Cardiac muscle cell (in vitro differentiated cells and primary cell): ENCODE measurements at regions not wholly inside any gene's neighbourhood (a gene's known extent, or its start where the extent isn't known, plus 50 kb on each side); places are given as distances from the start of the nearest gene placed in this dataset.

Experiments used
- DNase-seq, 2 donors: peaks; one replicate each; pipeline versions ENCODE4 v3.0.0 to v3.0.0-alpha.2; 2010 to 2017; ENCODE audit warnings: low read depth in 1 of 2, low spot score in 1 of 2
- H3K27ac ChIP-seq: fragments of 200-600 bp; sonication (generic); 2 replicates; pipeline ENCODE4 v1.5.1; 2016
- H3K27me3 ChIP-seq: fragments of 200-600 bp; sonication (generic); 2 replicates; pipeline ENCODE4 v1.6.0; 2016; ENCODE audit warnings: control low read depth
- H3K36me3 ChIP-seq: fragments of 200-600 bp; sonication (generic); 2 replicates; pipeline ENCODE4 v1.5.1; 2016; ENCODE audit warnings: control low read depth
- H3K4me1 ChIP-seq: fragments of 200-600 bp; sonication (generic); 2 replicates; pipeline ENCODE4 v1.8.1; 2017; ENCODE audit warnings: low read depth, mild to moderate bottlenecking, mixed run types
- H3K4me3 ChIP-seq: fragments of 200-600 bp; sonication (generic); 2 replicates; pipeline ENCODE4 v1.5.1; 2016; ENCODE audit warnings: mild to moderate bottlenecking
- H3K9me3 ChIP-seq: fragments of 200-600 bp; sonication (generic); 2 replicates; pipeline ENCODE4 v1.5.1; 2017; ENCODE audit warnings: low read depth, mild to moderate bottlenecking, control low read depth
- CTCF ChIP-seq: IDR thresholded peaks from 2 replicates; pipeline ENCODE4 v1.5.1; 2012; ENCODE audit warnings: low read depth, mild to moderate bottlenecking, low read length

GRCh38 chr5:20102293-20102692, 114.3 kb upstream of the CDH18 start:
- H3K36me3 ChIP-seq = no peaks in the 10 kb centered on the region
- no peak overlapping the region for H3K4me3 ChIP-seq
- TF ChIP-seq CTCF = no peak
- no peaks in the 10 kb centered on the region for H3K9me3 ChIP-seq
- no peak overlapping the region for H3K27ac ChIP-seq
- no peak for DNase-seq
- H3K27me3 ChIP-seq = no peaks in the 10 kb centered on the region
- no peaks in the 10 kb centered on the region for H3K4me1 ChIP-seq

- TF ChIP-seq CTCF = no peak
- DNase-seq = no peak
- Histone ChIP-seq H3K36me3 (no peaks in the 10 kb centered on the region), H3K4me1 (no peaks in the 10 kb centered on the region), H3K27me3 (no peaks in the 10 kb centered on the region), H3K4me3 (no peak overlapping the region), H3K9me3 (no peaks in the 10 kb centered on the region), H3K27ac (no peak overlapping the region)
Measured at GRCh38 chr5:20098694-20099093, 110.7 kb upstream of the CDH18 start.

GRCh38 chr5:20088361-20088760, 100.4 kb upstream of the CDH18 start:
- peaks cover 6% of the 10 kb centered on the region for H3K4me1 ChIP-seq
- H3K36me3 ChIP-seq = no peaks in the 10 kb centered on the region
- H3K27ac ChIP-seq = peak overlapping the region; percentile 2
- no peaks in the 10 kb centered on the region for H3K9me3 ChIP-seq
- no peak for DNase-seq
- no peak for TF ChIP-seq CTCF
- H3K4me3 ChIP-seq = no peak overlapping the region
- H3K27me3 ChIP-seq = no peaks in the 10 kb centered on the region

- Histone ChIP-seq H3K36me3 (no peaks in the 10 kb centered on the region), H3K27ac (peak overlapping the region; percentile 2), H3K4me3 (no peak overlapping the region), H3K27me3 (no peaks in the 10 kb centered on the region), H3K9me3 (no peaks in the 10 kb centered on the region), H3K4me1 (peaks cover 6% of the 10 kb centered on the region)
- DNase-seq = no peak
- no peak for TF ChIP-seq CTCF
Measured at GRCh38 chr5:20087299-20087698, 99.3 kb upstream of the CDH18 start.

- no peaks in the 10 kb centered on the region for H3K27me3 ChIP-seq
- no peaks in the 10 kb centered on the region for H3K4me1 ChIP-seq
- H3K9me3 ChIP-seq = no peaks in the 10 kb centered on the region
- TF ChIP-seq CTCF = no peak
- no peak overlapping the region for H3K27ac ChIP-seq
- H3K4me3 ChIP-seq = no peak overlapping the region
- no peak for DNase-seq
- no peaks in the 10 kb centered on the region for H3K36me3 ChIP-seq
Measured at GRCh38 chr5:20077186-20077585, 89.2 kb upstream of the CDH18 start.

GRCh38 chr5:20056933-20057332, 68.9 kb upstream of the CDH18 start:
- DNase-seq = no peak
- Histone ChIP-seq H3K27me3 (no peaks in the 10 kb centered on the region), H3K9me3 (no peaks in the 10 kb centered on the region), H3K4me3 (no peak overlapping the region), H3K27ac (no peak overlapping the region), H3K36me3 (no peaks in the 10 kb centered on the region), H3K4me1 (no peaks in the 10 kb centered on the region)
- no peak for TF ChIP-seq CTCF
